C4-2B (cell line): ENCODE measurements at regions not wholly inside any gene's neighbourhood (a gene's known extent, or its start where the extent isn't known, plus 50 kb on each side); places are given as distances from the start of the nearest gene placed in this dataset.

ENCODE experiments used
- ZFX ChIP-seq: fragments of 450-650 bp; IDR thresholded peaks from 2 replicates; pipeline ENCODE4 v1.6.1; 2017
- TF ChIP-seq, protein P1 (sequence below): fragments of 450-650 bp; conservative IDR thresholded peaks from 2 replicates; pipeline ENCODE4 v1.5.1; 2017; ENCODE audit warnings: mild to moderate bottlenecking

DNA sequence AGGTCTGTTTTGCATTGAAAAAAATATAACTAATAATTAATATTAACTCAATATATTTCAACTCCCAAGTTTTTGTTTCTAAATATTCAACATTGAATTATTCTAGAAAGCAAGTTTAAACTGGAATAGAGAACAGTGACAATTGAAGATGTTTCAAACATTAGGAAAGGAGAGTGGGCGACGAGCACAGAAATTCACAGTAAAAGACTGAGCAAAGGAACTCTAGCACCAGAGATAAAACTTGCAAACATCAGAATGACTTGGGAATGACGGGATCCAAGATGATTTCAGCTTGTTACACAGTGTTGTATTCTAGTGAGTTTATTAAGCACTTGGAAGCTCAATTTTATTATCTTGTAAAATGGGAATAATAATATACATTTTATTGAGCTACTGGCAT, 56.6 kb upstream of the CNTN5 start:
- TF ChIP-seq, protein P1, sequence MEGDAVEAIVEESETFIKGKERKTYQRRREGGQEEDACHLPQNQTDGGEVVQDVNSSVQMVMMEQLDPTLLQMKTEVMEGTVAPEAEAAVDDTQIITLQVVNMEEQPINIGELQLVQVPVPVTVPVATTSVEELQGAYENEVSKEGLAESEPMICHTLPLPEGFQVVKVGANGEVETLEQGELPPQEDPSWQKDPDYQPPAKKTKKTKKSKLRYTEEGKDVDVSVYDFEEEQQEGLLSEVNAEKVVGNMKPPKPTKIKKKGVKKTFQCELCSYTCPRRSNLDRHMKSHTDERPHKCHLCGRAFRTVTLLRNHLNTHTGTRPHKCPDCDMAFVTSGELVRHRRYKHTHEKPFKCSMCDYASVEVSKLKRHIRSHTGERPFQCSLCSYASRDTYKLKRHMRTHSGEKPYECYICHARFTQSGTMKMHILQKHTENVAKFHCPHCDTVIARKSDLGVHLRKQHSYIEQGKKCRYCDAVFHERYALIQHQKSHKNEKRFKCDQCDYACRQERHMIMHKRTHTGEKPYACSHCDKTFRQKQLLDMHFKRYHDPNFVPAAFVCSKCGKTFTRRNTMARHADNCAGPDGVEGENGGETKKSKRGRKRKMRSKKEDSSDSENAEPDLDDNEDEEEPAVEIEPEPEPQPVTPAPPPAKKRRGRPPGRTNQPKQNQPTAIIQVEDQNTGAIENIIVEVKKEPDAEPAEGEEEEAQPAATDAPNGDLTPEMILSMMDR: no peak
- no peak for TF ChIP-seq ZFX
